C4-2B (cell line): ENCODE measurements at regions not wholly inside any gene's neighbourhood (a gene's known extent, or its start where the extent isn't known, plus 50 kb on each side); places are given as distances from the start of the nearest gene placed in this dataset.

Source experiments
- H3K27ac ChIP-seq: fragments of 450-650 bp; 2 replicates; pipeline ENCODE4 v1.5.1; 2017
- CTCF ChIP-seq: fragments of 450-650 bp; conservative IDR thresholded peaks from 2 replicates; pipeline ENCODE4 v1.5.1; 2017; ENCODE audit warnings: mild to moderate bottlenecking
- ZFX ChIP-seq: fragments of 450-650 bp; IDR thresholded peaks from 2 replicates; pipeline ENCODE4 v1.6.1; 2017

- no peak overlapping the region for H3K27ac ChIP-seq
- no peak for TF ChIP-seq ZFX
- no peak for TF ChIP-seq CTCF
Observed at GRCh38 chr2:144965172-144965571, 445.3 kb upstream of the ZEB2 start.

GRCh38 chr2:144963031-144963430 is 443.1 kb upstream of the ZEB2 start:
- no peak for TF ChIP-seq CTCF
- TF ChIP-seq ZFX = no peak
- H3K27ac ChIP-seq = no peak overlapping the region

GRCh38 chr2:144959416-144959815 is 439.5 kb upstream of the ZEB2 start:
- no peak overlapping the region for H3K27ac ChIP-seq
- TF ChIP-seq CTCF = no peak
- no peak for TF ChIP-seq ZFX

GRCh38 chr2:144950899-144951560 is 431.1 kb upstream of the ZEB2 start:
- TF ChIP-seq ZFX (no peak), CTCF (no peak)

GRCh38 chr2:144948205-144948855 is 428.4 kb upstream of the ZEB2 start:
- no peak overlapping the region for H3K27ac ChIP-seq
- TF ChIP-seq ZFX (no peak), CTCF (no peak)

More at GRCh38 chr2:144950899-144951560, 431.1 kb upstream of the ZEB2 start:
- no peak overlapping the region for H3K27ac ChIP-seq

- no peak for TF ChIP-seq CTCF
- TF ChIP-seq ZFX = no peak
- no peak overlapping the region for H3K27ac ChIP-seq
Observed at GRCh38 chr2:144947709-144948037, 427.8 kb upstream of the ZEB2 start.

- no peak for TF ChIP-seq ZFX
- TF ChIP-seq CTCF = no peak
- H3K27ac ChIP-seq = no peak overlapping the region
Observed at GRCh38 chr2:144946263-144946662, 426.3 kb upstream of the ZEB2 start.
